GM19397 (cell line): ENCODE measurements at regions not wholly inside any gene's neighbourhood (a gene's known extent, or its start where the extent isn't known, plus 50 kb on each side); places are given as distances from the start of the nearest gene placed in this dataset.
"Not testable (repeated sequence)": the region's sequence is repeated elsewhere in the genome, so short reads cannot be mapped to it uniquely, and the experiment has no call there.

Source experiments
- ATAC-seq: cut with Tn5 transposase; IDR thresholded peaks from one replicate; pipeline ENCODE4 v1.9.1; 2021; ENCODE audit warnings: mild to moderate bottlenecking, moderate library complexity; ENCODE audit not compliant: unreplicated experiment

- no peak for ATAC-seq
Observed at GRCh38 chr17:52653014-52653413, 494.5 kb upstream of the CA10 start.

GRCh38 chr17:52648995-52649394 is 490.5 kb upstream of the CA10 start:
- no peak for ATAC-seq

GRCh38 chr17:52647411-52647810 is 488.9 kb upstream of the CA10 start:
- no peak for ATAC-seq

GRCh38 chr17:52636443-52636842 is 477.9 kb upstream of the CA10 start:
- no peak for ATAC-seq

- no peak for ATAC-seq
Observed at GRCh38 chr17:52606590-52606989, 448.1 kb upstream of the CA10 start.

GRCh38 chr17:52606098-52606497 is 447.6 kb upstream of the CA10 start:
- ATAC-seq: no peak

- no peak for ATAC-seq
Observed at GRCh38 chr17:52604105-52604504, 445.6 kb upstream of the CA10 start.

GRCh38 chr17:52597452-52598215 is 439.1 kb upstream of the CA10 start:
- ATAC-seq: not testable (repeated sequence)

GRCh38 chr17:52594516-52594915 is 436.0 kb upstream of the CA10 start:
- no peak for ATAC-seq

- ATAC-seq: no peak
Observed at GRCh38 chr17:52546990-52547389, 388.5 kb upstream of the CA10 start.

GRCh38 chr17:52546493-52546892 is 388.0 kb upstream of the CA10 start:
- no peak for ATAC-seq

GRCh38 chr17:52537421-52537820 is 378.9 kb upstream of the CA10 start:
- no peak for ATAC-seq

- ATAC-seq: no peak
Observed at GRCh38 chr17:52536489-52536888, 378.0 kb upstream of the CA10 start.

- ATAC-seq: no peak
Observed at GRCh38 chr17:52532373-52532772, 373.9 kb upstream of the CA10 start.

- ATAC-seq: no peak
Observed at GRCh38 chr17:52524096-52524637, 365.7 kb upstream of the CA10 start.

- no peak for ATAC-seq
Observed at GRCh38 chr17:52517176-52517575, 358.7 kb upstream of the CA10 start.

- no peak for ATAC-seq
Observed at GRCh38 chr17:52515927-52516326, 357.4 kb upstream of the CA10 start.

- ATAC-seq: no peak
Observed at GRCh38 chr17:52505601-52506000, 347.1 kb upstream of the CA10 start.

- no peak for ATAC-seq
Observed at GRCh38 chr17:52504081-52504480, 345.6 kb upstream of the CA10 start.

- no peak for ATAC-seq
Observed at GRCh38 chr17:52495646-52496045, 337.1 kb upstream of the CA10 start.

- ATAC-seq: no peak
Observed at GRCh38 chr17:52482271-52482670, 323.8 kb upstream of the CA10 start.

GRCh38 chr17:52477824-52478699 is 319.5 kb upstream of the CA10 start:
- ATAC-seq: no peak
